GM11168 (cell line): ENCODE measurements at regions not wholly inside any gene's neighbourhood (a gene's known extent, or its start where the extent isn't known, plus 50 kb on each side); places are given as distances from the start of the nearest gene placed in this dataset.
"Not testable (repeated sequence)": the region's sequence is repeated elsewhere in the genome, so short reads cannot be mapped to it uniquely, and the experiment has no call there.

Source experiments
- in situ Hi-C: fragments of 300-500 bp; cut with MboI; formaldehyde crosslinking; loops from one replicate; pipeline ENCODE4 v1.12.0; 2022; ENCODE audit warnings: low sequenced_read_pairs; ENCODE audit not compliant: unreplicated experiment

DNA sequence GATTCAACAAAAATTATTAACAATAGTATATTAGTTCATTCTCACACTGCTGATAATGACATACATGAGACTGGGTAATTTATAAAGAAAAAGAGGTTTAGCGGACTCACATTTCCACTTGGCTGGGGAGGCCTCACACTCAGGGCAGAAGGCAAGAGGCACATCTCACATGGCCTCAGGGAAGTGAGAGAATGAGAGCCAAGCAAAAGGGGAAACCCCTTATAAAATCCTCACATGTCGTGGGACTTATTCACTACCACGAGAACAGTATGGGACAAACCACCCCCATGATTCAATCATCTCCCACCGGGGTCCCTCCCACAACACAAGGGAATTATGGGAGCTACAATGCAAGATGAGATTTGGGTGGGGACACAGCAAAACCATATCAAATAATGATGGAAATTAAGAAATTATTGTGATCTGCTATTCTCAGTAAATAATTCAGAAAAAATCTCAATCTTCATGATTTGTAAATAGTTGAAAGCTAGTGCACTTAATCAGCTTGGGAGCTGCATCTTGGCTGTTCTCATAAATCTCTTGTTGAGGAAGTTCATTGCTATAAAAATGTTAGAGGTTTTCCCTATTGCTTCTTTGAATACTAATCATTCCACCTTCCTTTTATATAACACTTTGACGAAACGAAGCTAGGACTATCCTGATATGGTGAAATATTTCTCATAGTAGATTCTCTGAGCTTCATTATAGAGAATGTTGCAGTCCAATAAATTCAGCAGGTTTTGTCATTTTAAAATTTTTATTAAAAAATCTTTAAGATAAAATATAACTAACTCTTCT is 179.2 kb downstream of the SPDYE17 start:
- in situ Hi-C loops: not testable (repeated sequence)

DNA sequence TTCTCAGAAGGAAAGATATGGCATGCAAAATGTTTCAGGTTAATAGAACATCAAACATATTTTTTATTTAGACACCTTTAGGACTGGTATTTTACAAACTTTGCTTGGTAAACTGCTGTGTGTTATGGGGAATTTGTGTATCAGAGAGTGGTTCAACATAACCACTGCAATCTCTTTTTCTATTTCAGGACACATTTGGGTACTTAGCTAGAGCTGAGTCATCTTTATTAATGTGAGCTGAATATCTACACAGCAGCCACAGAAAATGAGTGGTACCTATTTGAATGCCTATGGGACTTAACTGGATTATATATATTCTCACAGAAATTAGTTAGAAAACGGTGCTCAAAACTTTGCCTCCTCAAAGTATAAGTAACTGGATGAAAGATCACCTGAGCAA is 179.8 kb downstream of the SPDYE17 start:
- in situ Hi-C loops: not testable (repeated sequence)

- in situ Hi-C loops: not testable (repeated sequence)
These were observed 180.5 kb downstream of the SPDYE17 start for GRCh38 chr7:76851617-76852016.

DNA sequence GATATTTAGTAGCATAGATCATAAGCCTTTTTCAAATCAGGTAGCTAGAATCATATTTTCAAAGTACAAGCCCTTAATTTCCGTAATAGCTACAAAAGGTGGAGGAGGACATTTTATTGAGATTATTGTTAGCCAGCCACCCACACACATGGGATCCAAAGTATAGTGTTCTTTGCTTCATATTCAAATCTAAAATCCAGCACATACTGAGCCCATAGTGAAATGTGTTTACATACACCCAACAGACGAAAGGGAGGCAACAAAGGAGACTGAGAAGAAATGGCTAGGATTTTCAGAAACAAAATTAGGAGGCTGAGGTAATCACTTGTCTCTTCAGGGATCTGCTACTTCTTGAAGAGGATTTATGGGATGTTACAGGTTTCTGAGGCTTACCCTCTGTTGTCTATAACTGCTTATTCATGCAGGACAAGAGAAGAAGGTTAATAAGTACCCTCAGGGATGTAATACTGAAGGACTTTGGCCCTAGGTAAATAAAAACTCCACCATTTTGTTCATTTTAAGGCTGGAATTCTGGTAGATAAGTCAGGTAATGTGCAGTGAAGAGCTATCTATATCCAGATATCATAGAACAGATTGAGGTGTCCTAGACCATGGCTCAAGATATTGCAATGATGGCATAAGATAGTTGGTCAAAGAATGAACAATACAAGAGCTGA is 182.1 kb downstream of the SPDYE17 start:
- in situ Hi-C loops: not testable (repeated sequence)

DNA sequence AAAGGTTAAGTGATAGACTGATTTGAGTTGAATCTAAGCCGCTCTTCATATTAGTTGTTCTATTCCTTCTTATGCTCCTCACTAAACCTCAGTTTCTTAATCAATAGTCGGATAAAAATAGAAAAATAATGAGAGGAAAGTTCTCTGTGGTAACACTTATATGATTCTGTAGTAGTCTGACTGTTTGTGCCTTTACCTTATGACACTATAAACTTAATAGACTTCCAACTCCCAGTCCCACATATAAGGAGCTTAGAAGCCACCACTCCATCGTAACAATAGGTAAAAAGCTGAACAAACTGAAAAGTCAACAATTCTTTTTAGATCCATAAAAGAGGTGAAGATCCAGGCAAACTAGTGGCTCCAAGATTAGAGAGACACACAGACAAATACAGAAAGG is 192.3 kb downstream of the SPDYE17 start:
- in situ Hi-C loops: not testable (repeated sequence)

GRCh38 chr7:76839214-76839613 is 192.9 kb downstream of the SPDYE17 start:
- in situ Hi-C loops: not testable (repeated sequence)

- in situ Hi-C loops: not testable (repeated sequence)
These were observed 193.8 kb downstream of the SPDYE17 start for GRCh38 chr7:76838357-76838756.

DNA sequence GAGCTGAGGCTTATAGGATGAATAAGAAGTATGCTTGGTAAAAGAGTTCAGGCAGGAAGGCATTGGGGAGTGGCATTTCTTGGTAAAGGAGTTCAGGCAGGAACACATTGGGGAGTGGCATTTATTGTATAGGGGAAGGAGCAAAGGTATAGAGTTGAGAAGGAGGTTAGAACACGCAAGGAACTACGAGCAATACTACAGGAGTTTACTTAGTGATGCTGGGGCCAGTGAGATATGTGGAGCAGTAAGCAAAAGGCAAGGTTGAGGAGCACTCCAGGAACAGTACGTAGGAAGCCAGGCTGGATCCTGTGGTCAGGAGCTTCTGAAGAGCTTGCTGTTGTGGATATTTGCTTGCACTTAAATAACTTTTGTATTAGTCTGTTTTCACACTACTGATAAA is 202.2 kb upstream of the POMZP3 start:
- in situ Hi-C loops: not testable (repeated sequence)

- in situ Hi-C loops: not testable (repeated sequence)
These were observed 199.1 kb upstream of the POMZP3 start for GRCh38 chr7:76826181-76826580.

DNA sequence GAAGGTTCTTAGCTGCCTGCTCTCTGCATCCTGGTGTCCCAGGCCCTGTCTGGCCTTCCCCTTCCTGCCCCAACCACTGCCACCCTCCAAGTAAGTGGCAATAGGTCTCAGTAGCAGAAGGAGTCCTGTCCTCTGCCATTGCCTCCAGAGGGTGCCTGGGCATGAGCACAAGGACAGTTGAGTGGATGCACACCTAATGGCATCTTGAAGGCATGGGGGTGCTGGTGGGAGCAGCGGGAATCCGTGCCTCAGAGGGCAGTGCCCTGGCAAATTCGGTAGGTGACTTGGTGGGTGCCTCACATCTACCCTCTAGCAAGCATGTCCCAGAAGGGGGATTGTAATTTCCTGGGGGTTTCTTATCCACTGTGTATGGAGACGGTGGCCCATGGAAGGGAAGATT is 182.8 kb upstream of the POMZP3 start:
- in situ Hi-C loops: not testable (repeated sequence)

GRCh38 chr7:76807588-76808100 is 180.6 kb upstream of the POMZP3 start:
- in situ Hi-C loops: not testable (repeated sequence)

DNA sequence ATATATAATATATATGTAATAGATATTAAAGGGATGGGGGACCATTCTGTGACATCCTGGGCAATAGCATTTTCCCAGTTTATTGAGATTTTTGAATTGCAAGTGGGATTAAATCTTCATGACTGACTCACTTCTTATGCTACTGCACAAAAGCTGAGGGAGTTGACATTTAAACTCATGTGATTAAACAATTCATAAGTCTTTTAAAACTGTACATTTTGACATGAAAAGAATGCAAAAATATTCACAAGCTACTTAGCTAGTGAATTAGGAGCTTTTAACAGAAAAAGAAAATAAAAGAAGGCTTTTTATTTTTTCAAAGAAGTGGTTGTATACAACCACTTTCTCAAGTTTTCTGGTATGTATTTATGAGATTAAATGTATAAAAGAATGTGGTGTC is 179.4 kb upstream of the POMZP3 start:
- in situ Hi-C loops: not testable (repeated sequence)

GRCh38 chr7:76806010-76806409 is 178.9 kb upstream of the POMZP3 start:
- in situ Hi-C loops: not testable (repeated sequence)

GRCh38 chr7:76805262-76805661 is 178.2 kb upstream of the POMZP3 start:
- in situ Hi-C loops: not testable (repeated sequence)

DNA sequence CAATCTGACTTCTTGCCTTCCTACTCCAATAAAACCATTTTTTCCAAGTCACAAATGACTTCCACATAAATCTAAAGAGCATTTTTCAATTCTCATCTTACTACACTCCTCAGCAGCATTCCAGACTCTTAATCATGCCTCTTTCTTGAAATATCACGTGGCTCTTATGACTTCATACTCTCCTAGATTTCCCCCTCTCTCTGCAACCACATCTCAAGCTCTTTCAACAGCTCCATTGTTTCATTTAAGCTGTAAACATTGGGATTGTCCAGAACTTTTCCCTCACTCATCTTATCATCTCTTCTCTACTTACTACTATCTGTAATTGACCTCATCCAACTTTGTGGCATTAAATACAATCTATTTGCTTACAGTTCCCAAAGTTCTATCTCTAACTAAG is 170.6 kb upstream of the POMZP3 start:
- in situ Hi-C loops: not testable (repeated sequence)

DNA sequence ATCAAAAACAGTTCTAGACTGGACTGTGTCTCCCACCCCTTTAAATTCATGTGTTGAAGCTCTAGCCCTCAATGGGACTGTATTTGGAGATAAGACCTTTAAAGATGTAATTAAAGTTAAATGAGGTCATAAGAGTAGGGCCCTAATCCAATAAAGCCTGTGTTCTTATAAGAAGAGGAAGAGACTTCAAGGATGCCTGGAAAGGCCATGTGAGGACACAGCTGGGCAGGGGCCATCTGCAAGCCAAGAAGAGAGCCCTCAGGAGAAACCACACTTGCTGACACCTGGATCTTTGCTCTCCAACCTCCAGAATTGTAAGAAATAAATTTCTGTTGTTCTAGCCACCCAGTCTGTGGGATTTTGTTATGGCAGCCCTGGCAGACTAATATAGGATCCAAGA is 153.6 kb upstream of the POMZP3 start:
- in situ Hi-C loops: not testable (repeated sequence)

GRCh38 chr7:76774279-76774678 is 147.2 kb upstream of the POMZP3 start:
- in situ Hi-C loops: not testable (repeated sequence)

GRCh38 chr7:76771980-76772379 is 144.9 kb upstream of the POMZP3 start:
- in situ Hi-C loops: not testable (repeated sequence)

DNA sequence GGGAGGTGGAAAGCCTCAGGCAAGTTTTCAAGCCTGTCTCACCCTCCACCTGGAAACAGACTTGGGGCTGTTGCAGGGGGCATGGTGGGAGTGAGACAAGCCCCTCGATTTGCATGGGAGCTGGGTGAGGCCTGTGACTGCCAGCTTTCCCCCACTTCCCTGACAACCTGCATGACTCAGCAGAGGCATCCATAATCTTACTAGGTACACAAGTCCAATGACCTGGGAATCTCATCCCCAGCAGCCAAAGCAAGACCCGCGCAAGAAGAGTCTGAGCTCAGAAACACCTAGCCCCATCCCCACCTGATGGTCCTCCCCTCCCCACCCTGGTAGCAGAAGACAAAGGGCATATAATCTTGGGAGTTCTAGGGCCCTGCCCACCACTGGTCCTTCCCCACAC is 136.9 kb upstream of the POMZP3 start:
- in situ Hi-C loops: not testable (repeated sequence)

- in situ Hi-C loops: not testable (repeated sequence)
These were observed 133.6 kb upstream of the POMZP3 start for GRCh38 chr7:76760546-76761220.

- in situ Hi-C loops: not testable (repeated sequence)
These were observed 112.5 kb upstream of the POMZP3 start for GRCh38 chr7:76739538-76739937.
